ENCODE measurements at regions not wholly inside any gene's neighbourhood (a gene's known extent, or its start where the extent isn't known, plus 50 kb on each side); places are given as distances from the start of the nearest gene placed in this dataset.

DNA sequence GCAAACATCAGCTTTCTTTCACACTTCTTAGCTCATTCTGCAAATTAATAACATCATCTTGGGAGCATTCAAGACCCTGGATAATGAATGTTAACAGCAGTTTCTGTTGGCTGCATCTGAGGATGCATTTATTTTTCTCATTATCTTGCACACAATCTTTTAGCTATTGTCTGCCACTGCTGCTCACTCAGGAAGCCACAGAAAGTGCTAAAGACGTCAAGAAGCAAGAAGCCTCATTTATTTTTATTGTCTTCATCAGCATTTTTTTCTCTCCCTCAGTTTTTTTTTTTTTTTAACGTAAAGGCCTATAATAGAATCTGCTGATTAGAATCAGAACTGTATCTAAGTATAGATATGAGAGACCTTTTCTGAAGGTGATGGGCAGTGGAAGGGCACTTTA lies 1339.4 kb downstream of the FAM181B start:
- no peaks in the 10 kb centered on the region for H3K9me3 Mint-ChIP-seq (ENCODE audit: low read depth)
- no peak overlapping the region for H3K4me3 Mint-ChIP-seq (ENCODE audit: low read depth)
- TF ChIP-seq CTCF (IDR thresholded peaks at IDR 0.05; ENCODE audit: unreplicated experiment): no peak
- H3K27me3 Mint-ChIP-seq: peaks cover 2% of the 10 kb centered on the region
- no peak overlapping the region for H3K27ac Mint-ChIP-seq
- DNase-seq (ENCODE audit: low spot score, unreplicated experiment): no peak
- no peaks in the 10 kb centered on the region for H3K36me3 Mint-ChIP-seq (ENCODE audit: insufficient read depth)
- peaks cover 5% of the 10 kb centered on the region for H3K4me1 Mint-ChIP-seq (ENCODE audit: low read depth)

GRCh38 chr11:81388326-81388725 lies 1345.3 kb downstream of the FAM181B start:
- peaks cover 8% of the 10 kb centered on the region for H3K9me3 Mint-ChIP-seq (ENCODE audit: low read depth)
- DNase-seq (ENCODE audit: low spot score, unreplicated experiment): no peak
- TF ChIP-seq CTCF (IDR thresholded peaks at IDR 0.05; ENCODE audit: unreplicated experiment): no peak
- H3K27ac Mint-ChIP-seq: no peak overlapping the region
- H3K27me3 Mint-ChIP-seq: peaks cover 2% of the 10 kb centered on the region
- no peaks in the 10 kb centered on the region for H3K4me1 Mint-ChIP-seq (ENCODE audit: low read depth)
- no peak overlapping the region for H3K4me3 Mint-ChIP-seq (ENCODE audit: low read depth)
- H3K36me3 Mint-ChIP-seq (ENCODE audit: insufficient read depth): no peaks in the 10 kb centered on the region

GRCh38 chr11:81380395-81380794 lies 1353.3 kb downstream of the FAM181B start:
- H3K4me1 Mint-ChIP-seq (ENCODE audit: low read depth): no peaks in the 10 kb centered on the region
- H3K27ac Mint-ChIP-seq: no peak overlapping the region
- DNase-seq (ENCODE audit: low spot score, unreplicated experiment): no peak
- peaks cover 8% of the 10 kb centered on the region for H3K9me3 Mint-ChIP-seq (ENCODE audit: low read depth)
- no peaks in the 10 kb centered on the region for H3K27me3 Mint-ChIP-seq
- TF ChIP-seq CTCF (IDR thresholded peaks at IDR 0.05; ENCODE audit: unreplicated experiment): no peak
- H3K4me3 Mint-ChIP-seq (ENCODE audit: low read depth): no peak overlapping the region
- no peaks in the 10 kb centered on the region for H3K36me3 Mint-ChIP-seq (ENCODE audit: insufficient read depth)

DNA sequence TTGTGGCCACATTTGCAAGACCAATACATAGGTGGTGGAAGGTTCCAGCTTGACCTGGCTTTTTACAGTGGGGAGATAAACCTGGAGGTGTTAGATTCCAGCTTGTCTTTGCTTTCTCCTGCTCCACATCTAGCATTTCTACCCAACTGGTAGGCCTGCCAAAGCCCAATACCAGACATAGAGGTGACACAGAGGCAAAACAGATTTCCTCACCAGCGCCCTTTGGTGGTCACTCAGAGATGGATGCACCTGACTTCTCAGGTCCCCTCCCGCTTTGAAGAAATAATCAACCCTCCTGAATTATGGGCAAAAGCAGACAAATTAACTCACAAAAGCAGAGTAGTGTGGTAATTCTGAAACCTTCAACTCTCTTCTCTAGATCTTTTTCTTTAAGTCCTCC lies 1356.2 kb downstream of the FAM181B start:
- no peaks in the 10 kb centered on the region for H3K36me3 Mint-ChIP-seq (ENCODE audit: insufficient read depth)
- no peak overlapping the region for H3K27ac Mint-ChIP-seq
- no peak overlapping the region for H3K4me3 Mint-ChIP-seq (ENCODE audit: low read depth)
- TF ChIP-seq CTCF (IDR thresholded peaks at IDR 0.05; ENCODE audit: unreplicated experiment): no peak
- peaks cover 3% of the 10 kb centered on the region for H3K9me3 Mint-ChIP-seq (ENCODE audit: low read depth)
- H3K27me3 Mint-ChIP-seq: no peaks in the 10 kb centered on the region
- DNase-seq (ENCODE audit: low spot score, unreplicated experiment): no peak
- H3K4me1 Mint-ChIP-seq (ENCODE audit: low read depth): no peaks in the 10 kb centered on the region

- H3K4me3 Mint-ChIP-seq (ENCODE audit: low read depth): no peak overlapping the region
- H3K4me1 Mint-ChIP-seq (ENCODE audit: low read depth): no peaks in the 10 kb centered on the region
- H3K27me3 Mint-ChIP-seq: no peaks in the 10 kb centered on the region
- TF ChIP-seq CTCF (IDR thresholded peaks at IDR 0.05; ENCODE audit: unreplicated experiment): no peak
- DNase-seq (ENCODE audit: low spot score, unreplicated experiment): no peak
- no peaks in the 10 kb centered on the region for H3K36me3 Mint-ChIP-seq (ENCODE audit: insufficient read depth)
- H3K9me3 Mint-ChIP-seq (ENCODE audit: low read depth): peaks cover 3% of the 10 kb centered on the region
- no peak overlapping the region for H3K27ac Mint-ChIP-seq
These were observed 1359.7 kb downstream of the FAM181B start for GRCh38 chr11:81373986-81374385.

Data from progenitor cell of endocrine pancreas (in vitro differentiated cells).